ENCODE measurements at regions not wholly inside any gene's neighbourhood (a gene's known extent, or its start where the extent isn't known, plus 50 kb on each side); places are given as distances from the start of the nearest gene placed in this dataset.

GRCh38 chr3:34864011-34864410 is 775.3 kb upstream of the ARPP21 start:
- DNase-seq = no peak
- Mint-ChIP-seq H3K27me3 (no peaks in the 10 kb centered on the region), H3K4me3 (no peak overlapping the region), H3K9me3 (no peaks in the 10 kb centered on the region), H3K4me1 (peaks cover 6% of the 10 kb centered on the region), H3K36me3 (ENCODE audit: low read depth) (no peaks in the 10 kb centered on the region), H3K27ac (no peak overlapping the region)
- intact Hi-C loops (cut with micrococcal nuclease) = no loop called here
- ChIA-PET CTCF (no interaction called here), POLR2A (no interaction called here)
- ATAC-seq (ENCODE audit: low read depth) = no peak
- no peak for TF ChIP-seq CTCF (IDR thresholded peaks at IDR 0.05)

DNA sequence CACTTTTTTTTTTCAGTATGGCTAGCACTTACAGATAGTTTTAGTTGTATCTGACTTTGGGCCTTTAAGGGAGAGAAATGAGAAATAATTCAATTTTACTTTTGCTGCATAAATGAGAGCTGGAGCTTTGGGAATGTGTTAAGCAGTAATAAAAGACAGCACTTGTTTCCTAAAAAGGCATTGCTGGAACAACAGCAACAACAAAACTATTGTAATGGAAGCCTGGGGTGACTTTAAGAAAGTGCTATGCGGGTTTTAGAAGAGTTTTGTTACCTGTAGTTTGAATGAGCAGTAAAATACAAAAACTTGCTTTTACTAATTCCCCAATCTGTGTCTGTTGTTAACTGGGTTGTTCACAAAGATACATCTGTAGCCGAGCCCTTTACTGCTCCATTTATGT is 774.0 kb upstream of the ARPP21 start:
- TF ChIP-seq CTCF (IDR thresholded peaks at IDR 0.05) = no peak
- H3K9me3 Mint-ChIP-seq = no peaks in the 10 kb centered on the region
- no peak for ATAC-seq (ENCODE audit: low read depth)
- no peak overlapping the region for H3K4me3 Mint-ChIP-seq
- POLR2A ChIA-PET = no interaction called here
- H3K27ac Mint-ChIP-seq = no peak overlapping the region
- no peaks in the 10 kb centered on the region for H3K27me3 Mint-ChIP-seq
- intact Hi-C loops (cut with micrococcal nuclease) = no loop called here
- no peaks in the 10 kb centered on the region for H3K36me3 Mint-ChIP-seq (ENCODE audit: low read depth)
- H3K4me1 Mint-ChIP-seq = peaks cover 6% of the 10 kb centered on the region
- DNase-seq = no peak
- CTCF ChIA-PET = no interaction called here

DNA sequence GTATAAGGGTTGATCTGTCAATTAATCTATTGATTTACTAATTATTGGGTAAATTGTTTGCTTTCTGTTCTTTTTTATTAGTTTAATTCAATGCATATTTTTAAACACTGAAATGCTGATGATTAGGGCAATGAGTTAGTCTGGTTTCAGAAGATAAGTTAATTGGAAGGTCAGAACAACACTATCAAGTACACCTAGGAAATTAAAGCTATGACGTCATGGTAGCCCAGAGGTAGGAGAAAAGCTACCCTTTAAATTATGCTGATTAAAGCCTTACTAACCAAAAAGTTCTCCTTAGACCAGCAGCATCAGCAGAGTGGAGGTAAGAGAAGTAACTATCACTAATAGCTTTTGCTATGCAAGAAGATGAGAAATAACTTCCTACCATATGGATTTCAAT is 770.4 kb upstream of the ARPP21 start:
- intact Hi-C loops (cut with micrococcal nuclease) = no loop called here
- ChIA-PET POLR2A (no interaction called here), CTCF (no interaction called here)
- Mint-ChIP-seq H3K36me3 (ENCODE audit: low read depth) (no peaks in the 10 kb centered on the region), H3K27ac (no peak overlapping the region), H3K9me3 (no peaks in the 10 kb centered on the region), H3K27me3 (no peaks in the 10 kb centered on the region), H3K4me1 (peaks cover 1% of the 10 kb centered on the region), H3K4me3 (no peak overlapping the region)
- DNase-seq (no peak), ATAC-seq (ENCODE audit: low read depth) (no peak)
- no peak for TF ChIP-seq CTCF (IDR thresholded peaks at IDR 0.05)

GRCh38 chr3:34869696-34870095 is 769.6 kb upstream of the ARPP21 start:
- Mint-ChIP-seq H3K9me3 (no peaks in the 10 kb centered on the region), H3K27ac (no peak overlapping the region), H3K27me3 (no peaks in the 10 kb centered on the region), H3K4me1 (no peaks in the 10 kb centered on the region), H3K4me3 (no peak overlapping the region), H3K36me3 (ENCODE audit: low read depth) (no peaks in the 10 kb centered on the region)
- CTCF ChIA-PET = no interaction called here
- DNase-seq (no peak), ATAC-seq (ENCODE audit: low read depth) (no peak)
- no peak for TF ChIP-seq CTCF (IDR thresholded peaks at IDR 0.05)
- intact Hi-C loops (cut with micrococcal nuclease) = no loop called here
- POLR2A ChIA-PET = no interaction called here

DNA sequence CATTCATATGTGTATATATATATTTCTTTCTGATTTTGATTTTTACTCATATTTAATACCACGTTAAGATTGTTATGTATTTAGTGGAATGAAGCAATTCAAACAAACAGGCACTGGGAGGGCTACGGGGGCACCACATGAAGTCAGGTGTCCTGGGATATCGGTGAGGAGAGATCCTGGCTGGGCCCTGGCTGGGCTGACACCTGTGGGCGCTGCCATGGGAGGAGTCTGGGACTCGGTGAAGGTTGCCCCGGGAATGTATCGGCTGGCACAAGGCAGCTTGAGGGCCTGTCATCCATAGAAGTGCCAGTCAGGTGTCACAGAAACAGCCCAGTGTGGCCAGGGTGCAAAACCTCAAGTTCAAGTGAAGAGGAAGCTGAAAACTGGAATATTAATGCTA is 766.9 kb upstream of the ARPP21 start:
- ChIA-PET CTCF (no interaction called here), POLR2A (no interaction called here)
- intact Hi-C loops (cut with micrococcal nuclease) = no loop called here
- Mint-ChIP-seq H3K27me3 (no peaks in the 10 kb centered on the region), H3K27ac (no peak overlapping the region), H3K4me3 (no peak overlapping the region), H3K9me3 (no peaks in the 10 kb centered on the region), H3K4me1 (no peaks in the 10 kb centered on the region), H3K36me3 (ENCODE audit: low read depth) (no peaks in the 10 kb centered on the region)
- ATAC-seq (ENCODE audit: low read depth) (no peak), DNase-seq (no peak)
- TF ChIP-seq CTCF (IDR thresholded peaks at IDR 0.05) = no peak

All from activated B cell treated with CpG ODN at 0.5 μM for 24 hours (primary cell).